Esophagus squamous epithelium (tissue), 5 donors: ENCODE measurements at regions not wholly inside any gene's neighbourhood (a gene's known extent, or its start where the extent isn't known, plus 50 kb on each side); places are given as distances from the start of the nearest gene placed in this dataset.

Experiments used
- DNase-seq: peaks from one replicate; lab custom pipeline; 2025; lab: John Stamatoyannopoulos, UW
- H3K27ac ChIP-seq, 4 donors: fragments of 200-600 bp; sonication (generic); one replicate each; pipeline ENCODE4 v1.5.1; 2016 to 2019; ENCODE audit warnings: mild to moderate bottlenecking in 1 of 4
- H3K27me3 ChIP-seq, 4 donors: fragments of 200-600 bp; sonication (generic); 1 replicate in 3 of 4; 2 replicates in 1 of 4; pipeline versions ENCODE4 v1.5.1 to v1.6.0; 2017 to 2021; ENCODE audit warnings: antibody characterized with exemption in 1 of 4
- H3K36me3 ChIP-seq, 3 donors: fragments of 200-600 bp; sonication (generic); one replicate each; pipeline ENCODE4 v1.5.1; 2016 to 2019
- H3K4me1 ChIP-seq, 3 donors: fragments of 200-600 bp; sonication (generic); one replicate each; pipeline ENCODE4 v1.5.1; 2017 to 2019
- H3K4me3 ChIP-seq, 4 donors: fragments of 200-600 bp; sonication (generic); 1 replicate in 3 of 4; 2 replicates in 1 of 4; pipeline ENCODE4 v1.5.1; 2016 to 2019; ENCODE audit warnings: mild to moderate bottlenecking in 2 of 4, moderate library complexity in 1 of 4
- H3K9me3 ChIP-seq, 3 donors: fragments of 200-600 bp; sonication (generic); one replicate each; pipeline ENCODE4 v1.5.1; 2016 to 2019
- CTCF ChIP-seq, 6 experiments: fragments of 450-650 bp in 4 of 6; fragments of 200-600 bp in 2 of 6; sonication (generic) in 2 of 6; IDR thresholded peaks; one replicate each; pipeline ENCODE4 v1.5.1; 2016 to 2019; ENCODE audit warnings: antibody characterized with exemption in 6 of 6, mild to moderate bottlenecking in 4 of 6, moderate library complexity in 4 of 6
- POLR2A ChIP-seq, 4 donors: fragments of 450-650 bp; IDR thresholded peaks; one replicate each; pipeline ENCODE4 v1.6.1; 2017; ENCODE audit warnings: antibody characterized with exemption in 4 of 4, mild to moderate bottlenecking in 4 of 4, moderate library complexity in 3 of 4
- WGBS, 2 donors: methylation state at CpG; one replicate each; pipeline ENCODE4 v1.1.5; 2018; 5-methylcytosine and 5-hydroxymethylcytosine counted together
- intact Hi-C: fragments of 100-400 bp; cut with DNase I; formaldehyde crosslinking; loops from one replicate; pipeline ENCODE4 v1.15.0; 2022
- donor health status: DM: yes; HTN: yes; CAD: no.

- no peak overlapping the region for H3K27ac ChIP-seq
- H3K36me3 ChIP-seq = no peaks in the 10 kb centered on the region
- DNase-seq = no peak
- no peaks in the 10 kb centered on the region for H3K9me3 ChIP-seq
- H3K27me3 ChIP-seq = peaks cover 0 to under 1% (median 0%) of the 10 kb centered on the region in 4 donors
- intact Hi-C loops = no loop called here
- no peaks in the 10 kb centered on the region for H3K4me1 ChIP-seq
- TF ChIP-seq POLR2A (IDR thresholded peaks at IDR 0.05) = no peak
- no peak for TF ChIP-seq CTCF (IDR thresholded peaks at IDR 0.05)
- H3K4me3 ChIP-seq = no peak overlapping the region
- 90 to 100% methylated on average over 1 of the region's 1 CpG for WGBS, 2 donors
These were observed 154.3 kb downstream of the HMHB1 start for GRCh38 chr5:143966280-143966679.

GRCh38 chr5:143968071-143968878, 156.3 kb downstream of the HMHB1 start:
- no peak for DNase-seq

GRCh38 chr5:143970159-143970558, 158.2 kb downstream of the HMHB1 start:
- H3K27ac ChIP-seq = no peak overlapping the region
- no peaks in the 10 kb centered on the region for H3K36me3 ChIP-seq
- no peak overlapping the region for H3K4me3 ChIP-seq
- TF ChIP-seq CTCF (IDR thresholded peaks at IDR 0.05) (no peak), POLR2A (IDR thresholded peaks at IDR 0.05) (no peak)
- intact Hi-C loops = no loop called here
- H3K27me3 ChIP-seq = peaks cover 0 to 4% (median 0%) of the 10 kb centered on the region in 4 donors
- H3K4me1 ChIP-seq = no peaks in the 10 kb centered on the region
- no peaks in the 10 kb centered on the region for H3K9me3 ChIP-seq
- DNase-seq = no peak
- 76 to 89% methylated on average over 3 of the region's 3 CpGs for WGBS, 2 donors

More at GRCh38 chr5:143968071-143968878, 156.3 kb downstream of the HMHB1 start:
- Histone ChIP-seq H3K4me1 (no peaks in the 10 kb centered on the region), H3K9me3 (no peaks in the 10 kb centered on the region), H3K27ac (no peak overlapping the region), H3K4me3 (no peak overlapping the region), H3K36me3 (no peaks in the 10 kb centered on the region), H3K27me3 (peaks cover 0 to 4% (median 0%) of the 10 kb centered on the region in 4 donors)
- 58 to 70% methylated on average over 3 of the region's 3 CpGs for WGBS, 2 donors
- intact Hi-C loops = no loop called here
- TF ChIP-seq POLR2A (IDR thresholded peaks at IDR 0.05) = no peak
- TF ChIP-seq CTCF (IDR thresholded peaks at IDR 0.05) = peak in 5 of 6 experiments; percentile 14 to 63 (median 31)

GRCh38 chr5:143972068-143972467, 160.1 kb downstream of the HMHB1 start:
- Histone ChIP-seq H3K27ac (no peak overlapping the region), H3K4me1 (no peaks in the 10 kb centered on the region), H3K9me3 (no peaks in the 10 kb centered on the region), H3K4me3 (no peak overlapping the region), H3K27me3 (peaks cover 0 to 4% (median 0%) of the 10 kb centered on the region in 4 donors), H3K36me3 (no peaks in the 10 kb centered on the region)
- WGBS, 2 donors = 43 to 66% methylated on average over 2 of the region's 2 CpGs
- intact Hi-C loops = no loop called here
- no peak for DNase-seq
- TF ChIP-seq CTCF (IDR thresholded peaks at IDR 0.05) = no peak
- no peak for TF ChIP-seq POLR2A (IDR thresholded peaks at IDR 0.05)

- intact Hi-C loops = no loop called here
- H3K27me3 ChIP-seq = peaks cover 0 to 4% (median 0%) of the 10 kb centered on the region in 4 donors
- DNase-seq = no peak
- H3K36me3 ChIP-seq = no peaks in the 10 kb centered on the region
- H3K27ac ChIP-seq = no peak overlapping the region
- no peak overlapping the region for H3K4me3 ChIP-seq
- no peaks in the 10 kb centered on the region for H3K9me3 ChIP-seq
- no peaks in the 10 kb centered on the region for H3K4me1 ChIP-seq
- WGBS, 2 donors = 89 to 92% methylated on average over 1 of the region's 1 CpG
- no peak for TF ChIP-seq CTCF (IDR thresholded peaks at IDR 0.05)
- TF ChIP-seq POLR2A (IDR thresholded peaks at IDR 0.05) = no peak
These were observed 164.1 kb downstream of the HMHB1 start for GRCh38 chr5:143976055-143976454.
